IPS-18a (cell line): ENCODE measurements at regions not wholly inside any gene's neighbourhood (a gene's known extent, or its start where the extent isn't known, plus 50 kb on each side); places are given as distances from the start of the nearest gene placed in this dataset.

Experiments used
- H3K27ac ChIP-seq: one replicate; pipeline ENCODE4 v1.5.1; 2013; ENCODE audit warnings: low read length
- H3K27me3 ChIP-seq: one replicate; pipeline ENCODE4 v1.6.1; 2013; ENCODE audit warnings: mild to moderate bottlenecking, low read length; ENCODE audit not compliant: control insufficient read depth, insufficient read depth
- H3K36me3 ChIP-seq: one replicate; pipeline ENCODE4 v1.6.1; 2013; ENCODE audit warnings: low read depth, low read length; ENCODE audit not compliant: control insufficient read depth
- H3K4me1 ChIP-seq: one replicate; pipeline ENCODE4 v1.6.1; 2013; ENCODE audit warnings: low read depth, low read length; ENCODE audit not compliant: control insufficient read depth
- H3K4me3 ChIP-seq: one replicate; pipeline ENCODE4 v1.5.1; 2013; ENCODE audit warnings: low read length
- H3K9ac ChIP-seq: one replicate; pipeline ENCODE4 v1.6.1; 2013; ENCODE audit warnings: mild to moderate bottlenecking, low read length, moderate library complexity
- H3K9me3 ChIP-seq: one replicate; pipeline ENCODE4 v1.6.1; 2013; ENCODE audit warnings: low read depth, low read length; ENCODE audit not compliant: control insufficient read depth

- no peak overlapping the region for H3K27ac ChIP-seq
- no peaks in the 10 kb centered on the region for H3K27me3 ChIP-seq
- no peak overlapping the region for H3K4me3 ChIP-seq
- H3K4me1 ChIP-seq: no peaks in the 10 kb centered on the region
- no peaks in the 10 kb centered on the region for H3K36me3 ChIP-seq
- H3K9me3 ChIP-seq: no peaks in the 10 kb centered on the region
- no peak overlapping the region for H3K9ac ChIP-seq
Observed at GRCh38 chr14:29077916-29078315, 311.3 kb downstream of the FOXG1 start.

DNA sequence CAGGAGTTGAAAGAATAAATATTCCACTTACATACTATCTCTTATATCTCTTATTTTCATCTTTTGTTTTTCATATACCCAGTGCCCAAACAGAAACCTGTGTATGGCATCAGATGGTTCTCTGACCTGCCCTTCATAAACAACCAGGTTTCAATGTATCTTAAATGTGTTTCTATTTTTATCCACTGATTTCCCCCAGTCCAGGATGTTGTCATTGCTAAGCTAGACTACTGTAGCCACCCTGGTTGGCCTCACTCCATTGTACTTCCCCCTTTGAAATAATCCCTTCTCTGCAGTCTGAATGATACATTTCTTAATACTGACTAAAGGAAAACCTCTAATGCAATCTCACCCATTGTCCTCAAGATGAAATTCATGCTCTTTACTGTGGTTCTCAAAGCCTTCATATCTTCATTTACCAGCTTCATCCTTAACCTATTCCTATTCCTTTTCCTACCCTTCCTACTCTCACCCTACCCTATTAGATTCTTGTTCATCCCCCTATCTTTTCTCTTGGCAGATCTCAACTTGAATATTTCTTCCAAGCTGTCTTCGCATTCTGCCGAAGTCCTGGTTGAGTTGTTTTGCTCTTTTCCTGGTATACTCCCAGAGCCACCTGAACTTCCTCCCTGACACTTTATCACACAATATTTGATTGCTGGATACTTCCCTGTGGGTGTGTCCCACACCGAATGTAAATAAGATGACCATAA lies 312.4 kb downstream of the FOXG1 start:
- Histone ChIP-seq H3K4me3 (no peak overlapping the region), H3K9ac (no peak overlapping the region)

DNA sequence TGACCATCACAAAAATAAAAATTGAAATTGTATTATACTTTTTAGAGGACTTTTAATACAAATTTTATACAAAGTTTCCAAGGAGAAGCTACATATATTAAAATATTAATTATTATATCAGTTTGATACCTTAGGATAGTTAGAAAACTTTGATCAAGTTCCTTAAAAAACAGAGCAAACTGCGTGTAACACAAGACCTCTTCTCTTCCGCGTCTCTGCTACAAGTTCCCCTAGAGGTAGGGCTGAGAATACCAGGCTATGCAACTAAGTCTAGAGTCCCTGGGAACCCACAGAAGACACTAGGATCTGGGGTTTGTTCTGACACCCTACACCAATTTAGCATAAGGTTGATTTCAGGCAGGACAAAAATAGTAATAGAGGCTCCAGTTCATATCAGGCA lies 319.0 kb downstream of the FOXG1 start:
- H3K9ac ChIP-seq: no peak overlapping the region
- H3K4me3 ChIP-seq: no peak overlapping the region
- no peaks in the 10 kb centered on the region for H3K27me3 ChIP-seq
- no peaks in the 10 kb centered on the region for H3K9me3 ChIP-seq
- H3K4me1 ChIP-seq: no peaks in the 10 kb centered on the region
- H3K27ac ChIP-seq: no peak overlapping the region
- no peaks in the 10 kb centered on the region for H3K36me3 ChIP-seq

More for the DNA sequence above, 312.4 kb downstream of the FOXG1 start:
- Histone ChIP-seq H3K36me3 (no peaks in the 10 kb centered on the region), H3K27ac (no peak overlapping the region), H3K4me1 (no peaks in the 10 kb centered on the region), H3K9me3 (no peaks in the 10 kb centered on the region), H3K27me3 (no peaks in the 10 kb centered on the region)

GRCh38 chr14:29089849-29090248 lies 323.3 kb downstream of the FOXG1 start:
- no peaks in the 10 kb centered on the region for H3K36me3 ChIP-seq
- no peak overlapping the region for H3K27ac ChIP-seq
- no peaks in the 10 kb centered on the region for H3K4me1 ChIP-seq
- no peak overlapping the region for H3K9ac ChIP-seq
- H3K4me3 ChIP-seq: no peak overlapping the region
- H3K9me3 ChIP-seq: no peaks in the 10 kb centered on the region
- no peaks in the 10 kb centered on the region for H3K27me3 ChIP-seq

- no peaks in the 10 kb centered on the region for H3K36me3 ChIP-seq
- H3K27me3 ChIP-seq: no peaks in the 10 kb centered on the region
- no peak overlapping the region for H3K4me3 ChIP-seq
- H3K9me3 ChIP-seq: no peaks in the 10 kb centered on the region
- H3K4me1 ChIP-seq: no peaks in the 10 kb centered on the region
- H3K9ac ChIP-seq: no peak overlapping the region
- no peak overlapping the region for H3K27ac ChIP-seq
Observed at GRCh38 chr14:29092121-29092520, 325.5 kb downstream of the FOXG1 start.

DNA sequence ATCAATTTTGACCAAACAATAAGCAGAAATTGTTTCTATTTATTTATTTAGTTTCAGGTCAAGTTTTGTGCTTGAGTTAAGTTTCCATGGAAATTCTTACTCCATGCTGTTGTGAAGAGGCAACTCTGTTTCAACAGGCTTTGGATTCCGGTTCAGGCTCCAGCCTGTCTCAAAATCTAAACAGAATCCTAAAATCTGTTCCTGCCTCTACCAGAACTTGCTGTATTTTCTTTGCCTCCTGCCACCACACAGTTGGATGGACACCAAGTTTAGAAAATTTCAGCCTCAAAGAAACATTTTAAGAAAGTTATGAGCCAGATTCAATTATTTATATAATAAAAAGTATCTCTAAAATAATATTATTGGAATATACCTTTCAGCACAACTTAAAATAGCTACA lies 330.9 kb downstream of the FOXG1 start:
- Histone ChIP-seq H3K4me1 (no peaks in the 10 kb centered on the region), H3K9me3 (no peaks in the 10 kb centered on the region), H3K4me3 (no peak overlapping the region), H3K9ac (no peak overlapping the region), H3K36me3 (no peaks in the 10 kb centered on the region), H3K27ac (no peak overlapping the region), H3K27me3 (no peaks in the 10 kb centered on the region)

- Histone ChIP-seq H3K27me3 (no peaks in the 10 kb centered on the region), H3K36me3 (no peaks in the 10 kb centered on the region), H3K9ac (no peak overlapping the region), H3K27ac (no peak overlapping the region), H3K4me1 (no peaks in the 10 kb centered on the region), H3K9me3 (no peaks in the 10 kb centered on the region), H3K4me3 (no peak overlapping the region)
Observed at GRCh38 chr14:29098656-29099055, 332.1 kb downstream of the FOXG1 start.

- Histone ChIP-seq H3K9ac (no peak overlapping the region), H3K4me3 (no peak overlapping the region), H3K27me3 (no peaks in the 10 kb centered on the region), H3K36me3 (no peaks in the 10 kb centered on the region), H3K27ac (no peak overlapping the region), H3K9me3 (no peaks in the 10 kb centered on the region), H3K4me1 (no peaks in the 10 kb centered on the region)
Observed at GRCh38 chr14:29102266-29102665, 335.7 kb downstream of the FOXG1 start.

GRCh38 chr14:29102996-29103395 lies 336.4 kb downstream of the FOXG1 start:
- H3K27ac ChIP-seq: no peak overlapping the region
- H3K4me1 ChIP-seq: no peaks in the 10 kb centered on the region
- no peak overlapping the region for H3K4me3 ChIP-seq
- no peak overlapping the region for H3K9ac ChIP-seq
- no peaks in the 10 kb centered on the region for H3K27me3 ChIP-seq
- no peaks in the 10 kb centered on the region for H3K9me3 ChIP-seq
- H3K36me3 ChIP-seq: no peaks in the 10 kb centered on the region

DNA sequence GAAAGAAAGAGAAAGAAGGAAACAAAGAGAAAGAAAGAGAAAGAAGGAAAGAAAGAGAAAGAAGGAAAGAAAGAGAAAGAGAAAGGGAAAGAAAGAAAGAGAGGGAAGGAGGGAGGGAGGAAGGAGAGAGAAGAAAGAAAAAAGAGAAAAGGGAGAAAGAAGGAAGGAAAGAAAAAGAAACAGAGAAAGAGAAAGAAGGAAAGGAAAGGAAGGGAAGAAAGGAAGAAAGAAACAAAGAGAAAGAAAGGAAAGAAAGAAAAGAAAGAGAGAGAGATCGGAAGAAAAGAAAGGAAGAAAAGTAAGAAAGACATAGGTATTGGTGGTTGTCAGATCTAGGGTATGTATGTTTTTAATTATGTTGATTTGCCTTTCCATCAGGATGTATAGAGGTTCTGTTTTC lies 342.3 kb downstream of the FOXG1 start:
- H3K9me3 ChIP-seq: no peaks in the 10 kb centered on the region
- no peaks in the 10 kb centered on the region for H3K27me3 ChIP-seq
- no peak overlapping the region for H3K9ac ChIP-seq
- H3K4me3 ChIP-seq: no peak overlapping the region
- no peaks in the 10 kb centered on the region for H3K4me1 ChIP-seq
- H3K27ac ChIP-seq: no peak overlapping the region
- no peaks in the 10 kb centered on the region for H3K36me3 ChIP-seq

DNA sequence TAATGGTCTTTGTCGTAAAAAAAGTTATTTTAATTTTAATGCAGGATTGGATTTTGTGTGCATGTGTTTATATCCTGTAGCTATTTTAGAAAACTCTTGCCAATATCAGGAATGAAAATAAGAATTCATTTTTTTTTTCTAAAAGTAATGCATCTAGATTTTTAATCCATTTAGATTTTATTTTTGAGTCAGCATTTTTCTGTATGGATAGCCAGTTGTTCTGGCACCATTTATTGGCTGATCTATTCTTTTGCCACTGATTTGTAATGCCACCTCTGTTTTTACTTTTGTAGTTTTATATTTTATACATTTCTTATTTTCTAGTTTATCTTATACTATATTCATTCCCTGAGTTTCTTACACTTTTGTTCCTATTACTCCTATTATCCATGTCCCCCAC lies 343.0 kb downstream of the FOXG1 start:
- no peak overlapping the region for H3K9ac ChIP-seq
- H3K27me3 ChIP-seq: no peaks in the 10 kb centered on the region
- H3K4me3 ChIP-seq: no peak overlapping the region
- no peaks in the 10 kb centered on the region for H3K9me3 ChIP-seq
- no peaks in the 10 kb centered on the region for H3K36me3 ChIP-seq
- no peak overlapping the region for H3K27ac ChIP-seq
- no peaks in the 10 kb centered on the region for H3K4me1 ChIP-seq

- Histone ChIP-seq H3K4me1 (no peaks in the 10 kb centered on the region), H3K27me3 (no peaks in the 10 kb centered on the region), H3K27ac (no peak overlapping the region), H3K9me3 (no peaks in the 10 kb centered on the region), H3K4me3 (no peak overlapping the region), H3K36me3 (no peaks in the 10 kb centered on the region), H3K9ac (no peak overlapping the region)
Observed at GRCh38 chr14:29111554-29111953, 345.0 kb downstream of the FOXG1 start.
